Neural progenitor cell (in vitro differentiated cells): ENCODE measurements at regions not wholly inside any gene's neighbourhood (a gene's known extent, or its start where the extent isn't known, plus 50 kb on each side); places are given as distances from the start of the nearest gene placed in this dataset.
"Not testable (repeated sequence)": the region's sequence is repeated elsewhere in the genome, so short reads cannot be mapped to it uniquely, and the experiment has no call there.

ENCODE experiments used
- CTCF ChIP-seq: fragments of 200-600 bp; sonication (generic); IDR thresholded peaks from 2 replicates; pipeline ENCODE4 v1.5.1; 2017; ENCODE audit warnings: antibody characterized with exemption, mild to moderate bottlenecking
- EZH2 ChIP-seq: fragments of 200-600 bp; sonication (generic); IDR thresholded peaks from 2 replicates; pipeline ENCODE4 v1.6.1; 2017; ENCODE audit warnings: antibody characterized with exemption, mild to moderate bottlenecking, moderate library complexity
- EZH2phosphoT487 ChIP-seq: fragments of 200-600 bp; sonication (generic); IDR thresholded peaks from 2 replicates; pipeline ENCODE4 v1.6.1; 2017; ENCODE audit warnings: antibody characterized with exemption

- not testable (repeated sequence) for TF ChIP-seq CTCF, EZH2, EZH2phosphoT487
Measured at GRCh38 chr5:62238584-62238983, 67.4 kb upstream of the KIF2A start.
